Large intestine (tissue), 3 donors: ENCODE measurements at regions not wholly inside any gene's neighbourhood (a gene's known extent, or its start where the extent isn't known, plus 50 kb on each side); places are given as distances from the start of the nearest gene placed in this dataset.
A peak's percentile ranks its signal among the peaks of the same experiment; 100 is the strongest.

Experiments
- DNase-seq, 2 donors: peaks; one replicate each; pipeline versions ENCODE4 v3.0.0 to v3.0.0-alpha.2; 2013
- H3K27ac ChIP-seq: one replicate; pipeline ENCODE4 v1.5.1; 2013; ENCODE audit warnings: low read length
- H3K27me3 ChIP-seq: 2 replicates; pipeline ENCODE4 v1.6.1; 2013; ENCODE audit warnings: low read length; ENCODE audit not compliant: control insufficient read depth, insufficient read depth
- H3K36me3 ChIP-seq: 2 replicates; pipeline ENCODE4 v1.6.1; 2013; ENCODE audit warnings: low read length; ENCODE audit not compliant: control insufficient read depth, insufficient read depth
- H3K4me1 ChIP-seq: one replicate; pipeline ENCODE4 v1.6.1; 2013; ENCODE audit warnings: low read length; ENCODE audit not compliant: control insufficient read depth, insufficient read depth
- H3K4me3 ChIP-seq: one replicate; pipeline ENCODE4 v1.5.1; 2013; ENCODE audit warnings: low read length
- H3K9me3 ChIP-seq: one replicate; pipeline ENCODE4 v1.6.1; 2013; ENCODE audit warnings: mild to moderate bottlenecking, low read depth, low read length, moderate library complexity; ENCODE audit not compliant: control insufficient read depth
- WGBS: methylation state at CpG from one replicate; pipeline ENCODE4 v1.1.5; 2013; ENCODE audit warnings: low lambda C conversion rate; ENCODE audit not compliant: insufficient coverage; 5-methylcytosine and 5-hydroxymethylcytosine counted together

- DNase-seq = no peak
- H3K36me3 ChIP-seq = no peaks in the 10 kb centered on the region
- H3K4me1 ChIP-seq = no peaks in the 10 kb centered on the region
- no peaks in the 10 kb centered on the region for H3K27me3 ChIP-seq
- no peaks in the 10 kb centered on the region for H3K9me3 ChIP-seq
- WGBS = 48% methylated on average over 4 of the region's 4 CpGs
- H3K27ac ChIP-seq = peak overlapping the region; percentile 6
- H3K4me3 ChIP-seq = no peak overlapping the region
Observed at GRCh38 chr12:19855851-19856250, 416.6 kb downstream of the AEBP2 start.

GRCh38 chr12:19856389-19856788 lies 417.1 kb downstream of the AEBP2 start:
- no peaks in the 10 kb centered on the region for H3K9me3 ChIP-seq
- no CpG with 5 or more reads among the region's 5 CpGs for WGBS
- H3K36me3 ChIP-seq = no peaks in the 10 kb centered on the region
- peak in 1 of 2 donors; percentile 24 for DNase-seq
- H3K4me1 ChIP-seq = no peaks in the 10 kb centered on the region
- H3K4me3 ChIP-seq = no peak overlapping the region
- H3K27me3 ChIP-seq = no peaks in the 10 kb centered on the region
- H3K27ac ChIP-seq = no peak overlapping the region

DNA sequence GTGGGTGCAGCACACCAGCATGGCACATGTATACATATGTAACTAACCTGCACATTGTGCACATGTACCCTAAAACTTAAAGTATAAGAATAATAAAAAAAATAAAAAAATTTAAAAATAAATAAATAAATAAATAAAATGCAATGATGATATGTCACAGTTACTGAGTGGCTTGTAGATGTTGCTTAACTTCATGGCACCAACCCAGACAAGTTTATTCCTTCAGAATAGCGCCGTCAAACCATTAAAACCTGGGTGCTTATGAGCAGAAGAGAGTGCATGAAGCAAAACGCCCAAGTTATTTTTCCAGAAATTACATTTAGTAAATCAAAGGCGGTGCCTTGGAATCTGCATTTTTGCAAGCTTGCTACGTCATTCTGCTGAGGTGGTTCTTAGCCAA lies 417.9 kb downstream of the AEBP2 start:
- no peak for DNase-seq
- Histone ChIP-seq H3K27me3 (no peaks in the 10 kb centered on the region), H3K27ac (no peak overlapping the region), H3K9me3 (no peaks in the 10 kb centered on the region), H3K36me3 (no peaks in the 10 kb centered on the region), H3K4me3 (no peak overlapping the region), H3K4me1 (no peaks in the 10 kb centered on the region)
- 92% methylated on average over 4 of the region's 5 CpGs for WGBS

- Histone ChIP-seq H3K27ac (no peak overlapping the region), H3K9me3 (no peaks in the 10 kb centered on the region), H3K4me1 (no peaks in the 10 kb centered on the region), H3K4me3 (no peak overlapping the region), H3K36me3 (no peaks in the 10 kb centered on the region), H3K27me3 (no peaks in the 10 kb centered on the region)
- DNase-seq = no peak
- WGBS = no CpG with 5 or more reads among the region's 1 CpG
Observed at GRCh38 chr12:19867151-19867550, 427.9 kb downstream of the AEBP2 start.

DNA sequence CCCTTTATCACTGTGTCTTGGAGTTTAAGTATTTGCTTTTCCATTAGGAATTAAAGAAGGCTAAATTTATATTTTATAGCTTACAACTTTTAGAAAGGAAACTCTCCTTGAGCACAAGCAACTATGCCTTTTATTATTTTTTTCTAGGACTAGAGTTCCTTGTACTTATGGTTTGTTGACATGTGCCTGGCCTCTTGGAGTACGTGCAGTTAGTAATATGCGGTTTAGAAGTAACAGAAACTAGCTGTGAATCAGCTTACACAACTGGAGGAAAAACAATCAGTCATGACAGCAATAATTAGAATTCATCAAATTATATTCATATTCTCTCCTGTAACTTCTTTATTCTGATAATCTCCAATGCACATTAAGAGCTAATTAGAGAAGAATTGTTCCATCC lies 428.7 kb downstream of the AEBP2 start:
- H3K27ac ChIP-seq = no peak overlapping the region
- H3K36me3 ChIP-seq = no peaks in the 10 kb centered on the region
- no CpG with 5 or more reads among the region's 2 CpGs for WGBS
- no peaks in the 10 kb centered on the region for H3K4me1 ChIP-seq
- H3K27me3 ChIP-seq = no peaks in the 10 kb centered on the region
- peak in 1 of 2 donors; percentile 34 for DNase-seq
- H3K4me3 ChIP-seq = no peak overlapping the region
- H3K9me3 ChIP-seq = no peaks in the 10 kb centered on the region

GRCh38 chr12:19869413-19869812 lies 430.1 kb downstream of the AEBP2 start:
- Histone ChIP-seq H3K9me3 (no peaks in the 10 kb centered on the region), H3K4me1 (no peaks in the 10 kb centered on the region), H3K36me3 (no peaks in the 10 kb centered on the region), H3K27me3 (no peaks in the 10 kb centered on the region), H3K27ac (no peak overlapping the region), H3K4me3 (no peak overlapping the region)
- DNase-seq = no peak
- 100% methylated on average over 1 of the region's 5 CpGs for whole genome bisulfite sequencing

DNA sequence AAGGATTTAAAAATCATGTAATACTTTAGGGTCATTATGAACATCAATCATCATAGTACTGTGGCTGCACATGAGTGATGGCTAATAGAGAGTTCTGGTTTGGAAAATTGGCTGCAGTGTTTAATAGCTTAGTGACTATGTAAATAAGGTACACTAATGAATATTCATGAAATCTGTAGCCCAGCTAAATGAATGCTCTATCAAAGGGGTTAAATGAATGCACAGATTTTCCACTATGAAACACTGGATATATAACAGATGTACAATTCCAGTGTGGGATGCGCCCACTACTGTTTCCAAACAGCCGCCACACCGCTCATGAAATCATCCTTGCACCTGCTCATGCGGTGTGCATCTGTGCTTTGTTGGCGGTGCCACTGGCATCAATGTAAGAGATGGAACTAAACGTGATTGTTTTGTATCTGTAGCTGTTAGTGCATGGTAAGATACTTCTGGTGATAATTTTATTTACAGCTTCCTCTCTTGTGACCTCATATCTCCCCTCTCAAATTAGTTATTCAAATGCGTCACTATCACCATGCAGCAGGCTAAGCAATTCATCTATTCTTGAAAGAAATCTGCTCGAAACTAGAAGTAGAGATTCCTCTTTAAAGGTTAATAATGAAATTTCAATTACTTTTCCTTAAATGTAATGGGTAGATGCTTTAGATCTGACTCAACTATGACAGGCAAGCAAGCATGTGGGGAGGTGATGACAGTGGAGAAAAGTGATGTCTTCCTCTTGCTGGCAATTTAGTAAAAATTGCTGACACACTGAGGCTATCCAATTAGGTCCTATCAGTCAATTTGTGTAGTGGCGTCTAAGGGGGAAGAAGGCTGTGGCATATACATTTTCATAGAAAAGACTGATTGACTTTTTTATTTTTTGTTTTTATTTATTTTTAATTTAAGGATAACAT lies 433.6 kb downstream of the AEBP2 start:
- WGBS = 100% methylated on average over 1 of the region's 9 CpGs
- H3K27ac ChIP-seq = no peak overlapping the region
- H3K4me3 ChIP-seq = no peak overlapping the region

DNA sequence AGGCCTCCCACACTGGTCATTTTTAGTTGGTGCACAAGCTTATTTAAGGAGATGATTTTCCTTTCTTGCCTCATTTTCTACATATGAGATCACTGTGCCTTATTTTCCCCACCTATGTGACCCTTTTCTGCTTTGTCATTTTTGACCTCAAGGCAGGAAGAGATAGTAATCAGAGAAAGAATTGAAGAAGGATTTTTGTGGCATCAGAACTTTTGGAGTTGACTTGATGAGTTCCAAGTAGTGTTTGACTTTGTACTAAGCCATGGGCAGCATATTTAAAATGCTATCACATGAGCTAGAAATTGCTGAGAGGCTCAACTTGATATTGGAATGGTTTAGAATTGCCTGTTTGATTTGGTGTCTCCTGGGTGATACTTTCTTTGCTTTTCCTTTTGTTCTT lies 440.8 kb downstream of the AEBP2 start:
- DNase-seq = no peak
- Histone ChIP-seq H3K27me3 (no peaks in the 10 kb centered on the region), H3K4me3 (no peak overlapping the region), H3K27ac (no peak overlapping the region), H3K4me1 (no peaks in the 10 kb centered on the region), H3K9me3 (no peaks in the 10 kb centered on the region), H3K36me3 (no peaks in the 10 kb centered on the region)

More for the DNA sequence above, 433.6 kb downstream of the AEBP2 start:
- Histone ChIP-seq H3K27me3 (no peaks in the 10 kb centered on the region), H3K4me1 (no peaks in the 10 kb centered on the region), H3K36me3 (no peaks in the 10 kb centered on the region), H3K9me3 (no peaks in the 10 kb centered on the region)
- no peak for DNase-seq

GRCh38 chr12:19880721-19881120 lies 441.4 kb downstream of the AEBP2 start:
- H3K4me3 ChIP-seq = no peak overlapping the region
- H3K27ac ChIP-seq = no peak overlapping the region
- H3K36me3 ChIP-seq = no peaks in the 10 kb centered on the region
- no peaks in the 10 kb centered on the region for H3K27me3 ChIP-seq
- DNase-seq = no peak
- no peaks in the 10 kb centered on the region for H3K9me3 ChIP-seq
- H3K4me1 ChIP-seq = peaks cover 5% of the 10 kb centered on the region

GRCh38 chr12:19882346-19882745 lies 443.1 kb downstream of the AEBP2 start:
- WGBS = no CpG with 5 or more reads among the region's 3 CpGs
- no peak overlapping the region for H3K4me3 ChIP-seq
- no peaks in the 10 kb centered on the region for H3K27me3 ChIP-seq
- no peak overlapping the region for H3K27ac ChIP-seq
- H3K4me1 ChIP-seq = peaks cover 13% of the 10 kb centered on the region
- no peaks in the 10 kb centered on the region for H3K9me3 ChIP-seq
- DNase-seq = no peak
- no peaks in the 10 kb centered on the region for H3K36me3 ChIP-seq

- H3K4me1 ChIP-seq = peaks cover 13% of the 10 kb centered on the region
- no peaks in the 10 kb centered on the region for H3K9me3 ChIP-seq
- no peak overlapping the region for H3K4me3 ChIP-seq
- H3K27ac ChIP-seq = no peak overlapping the region
- H3K36me3 ChIP-seq = no peaks in the 10 kb centered on the region
- no peak for DNase-seq
- no CpG with 5 or more reads among the region's 3 CpGs for WGBS
- H3K27me3 ChIP-seq = no peaks in the 10 kb centered on the region
Observed at GRCh38 chr12:19884021-19884492, 444.8 kb downstream of the AEBP2 start.
